HG02623 (cell line): ENCODE measurements at regions not wholly inside any gene's neighbourhood (a gene's known extent, or its start where the extent isn't known, plus 50 kb on each side); places are given as distances from the start of the nearest gene placed in this dataset.

Experiments
- ATAC-seq: cut with Tn5 transposase; IDR thresholded peaks from one replicate; pipeline ENCODE4 v1.9.1; 2021; ENCODE audit warnings: moderate library complexity; ENCODE audit not compliant: unreplicated experiment

DNA sequence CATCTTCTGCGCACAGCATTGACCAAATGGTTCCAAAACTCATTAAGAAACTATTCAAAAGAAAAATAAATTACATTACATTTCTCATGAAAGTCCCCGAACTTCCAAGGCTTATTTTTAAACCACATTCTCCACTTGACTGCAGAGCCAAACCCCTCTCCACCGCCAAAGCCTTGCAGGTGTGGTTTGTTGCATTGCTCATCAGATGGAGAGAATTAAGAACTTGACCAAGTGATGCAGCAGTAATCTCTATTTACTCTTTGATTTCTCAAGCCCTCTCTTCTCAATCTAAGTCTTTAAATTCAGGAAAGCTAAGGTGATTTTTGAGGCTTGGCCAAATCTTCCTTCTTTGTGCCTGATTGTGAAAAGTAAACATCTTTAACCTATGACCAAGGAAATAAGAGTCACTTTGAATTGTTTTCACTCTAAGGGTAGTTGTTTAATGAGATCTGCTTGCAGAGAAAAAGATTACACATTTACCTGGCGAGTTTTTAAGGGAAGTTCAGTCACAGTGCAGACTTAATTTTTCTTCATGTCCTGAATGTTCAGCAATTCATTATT, 290.5 kb upstream of the ITGA1 start:
- no peak for ATAC-seq

DNA sequence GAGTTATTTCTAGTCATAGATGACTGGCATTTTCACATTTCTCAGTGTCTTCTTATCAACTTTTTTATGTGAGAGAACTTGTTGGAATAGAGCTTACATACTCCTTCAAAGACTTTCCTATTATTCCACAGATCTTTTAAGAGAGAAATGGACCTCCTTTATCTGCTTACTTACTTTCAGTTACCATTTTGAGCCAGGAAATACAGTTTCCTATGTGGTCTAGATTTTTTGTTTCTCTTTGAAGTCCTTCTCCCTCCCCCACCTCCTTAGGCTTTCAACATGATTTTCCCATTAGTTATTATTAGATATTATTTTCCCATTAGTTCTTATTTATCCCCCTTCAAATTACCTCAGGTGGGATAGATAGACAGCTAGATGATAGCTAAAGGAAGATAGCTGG, 289.1 kb upstream of the ITGA1 start:
- no peak for ATAC-seq

DNA sequence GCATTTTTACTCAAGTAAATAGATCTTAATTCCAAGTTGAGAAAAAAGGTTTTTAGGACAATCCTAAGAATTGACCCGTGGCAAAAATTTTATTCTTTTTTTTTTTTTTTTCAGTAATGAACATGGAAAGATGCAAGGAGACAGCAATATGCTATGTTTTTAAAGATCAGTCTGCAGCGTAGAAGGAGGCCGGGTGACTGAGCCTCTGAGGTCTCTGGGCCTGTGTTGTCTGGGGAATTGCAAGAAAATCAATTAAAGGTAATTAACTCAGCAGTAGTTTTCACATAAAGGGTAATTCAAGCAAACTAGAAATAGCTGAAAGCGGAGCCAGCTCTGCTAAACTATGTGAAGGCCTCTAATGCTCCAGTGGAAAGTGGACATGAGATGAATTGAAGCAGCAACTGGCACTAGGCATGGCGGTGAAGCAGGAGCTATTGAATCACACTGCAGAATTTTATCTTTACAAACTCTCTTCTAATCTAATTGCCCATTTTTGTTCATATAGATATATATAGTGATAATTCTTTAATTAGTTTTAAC, 285.2 kb upstream of the ITGA1 start:
- no peak for ATAC-seq

DNA sequence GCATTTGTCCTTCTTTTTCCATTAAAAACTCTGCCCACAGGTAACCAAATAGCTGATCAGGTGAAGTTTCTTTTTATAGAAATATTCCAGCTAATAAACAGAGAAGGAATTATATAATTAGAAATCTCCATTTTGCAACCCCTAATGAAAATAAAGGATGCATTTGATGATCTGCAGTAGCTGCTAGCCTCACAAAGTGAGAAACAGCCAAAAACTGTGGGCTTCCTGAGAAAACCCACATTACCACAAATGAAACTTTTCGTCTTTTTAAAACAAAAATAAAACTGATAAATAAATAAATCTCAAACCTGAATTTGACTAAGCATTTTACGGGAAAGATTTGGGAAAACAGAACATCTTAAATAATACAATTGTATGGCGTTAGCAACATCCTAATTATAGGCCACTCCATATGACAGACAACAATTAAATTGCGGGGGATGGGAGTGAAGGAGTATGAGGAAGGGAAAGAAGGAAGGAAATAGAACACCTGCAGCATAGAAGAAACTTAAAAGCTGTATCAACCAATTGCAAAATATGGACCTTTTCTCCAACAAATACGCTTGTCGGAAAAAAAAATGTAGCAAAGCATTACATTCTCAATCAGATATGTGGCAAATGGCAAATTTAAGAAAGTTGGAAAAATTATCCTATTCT, 283.0 kb upstream of the ITGA1 start:
- ATAC-seq, result no peak

DNA sequence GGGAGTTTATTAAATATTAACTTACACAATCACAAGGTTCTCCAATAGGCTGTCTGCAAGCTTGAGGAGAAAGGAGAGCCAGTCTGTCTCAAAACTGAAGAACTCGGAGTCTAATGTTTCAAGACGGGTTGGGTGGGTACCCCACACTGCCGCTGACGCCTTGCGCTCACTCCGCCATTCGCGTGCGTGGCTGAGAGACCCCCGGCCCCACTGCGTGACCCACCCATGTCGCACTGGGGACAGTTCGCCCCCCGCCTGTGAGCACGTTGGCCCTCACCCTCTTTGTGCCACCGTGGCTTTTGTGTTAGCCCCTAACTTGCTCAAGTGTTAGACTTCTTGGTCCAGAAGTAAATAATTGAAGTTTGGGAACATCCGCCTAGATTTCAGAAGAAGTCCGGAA, 270.0 kb upstream of the ITGA1 start:
- no peak for ATAC-seq

DNA sequence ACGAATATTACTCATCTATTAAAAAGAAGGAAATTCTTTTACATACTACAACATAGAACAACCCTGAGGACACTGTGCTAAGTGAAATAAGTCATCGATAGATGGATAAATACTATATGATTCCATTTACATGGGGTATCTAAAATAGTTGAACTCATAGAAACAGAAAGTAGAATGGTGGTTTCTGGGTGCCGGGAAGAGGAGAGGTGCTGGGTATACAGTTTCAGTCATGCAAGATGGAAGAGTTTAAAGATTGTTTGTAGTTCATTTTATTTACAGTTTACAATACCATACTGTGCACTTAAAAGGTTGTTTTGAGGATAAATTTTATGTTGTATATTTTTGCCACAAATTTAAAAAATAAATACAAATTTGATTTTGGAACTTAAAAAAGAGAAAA, 267.5 kb upstream of the ITGA1 start:
- ATAC-seq, result no peak

DNA sequence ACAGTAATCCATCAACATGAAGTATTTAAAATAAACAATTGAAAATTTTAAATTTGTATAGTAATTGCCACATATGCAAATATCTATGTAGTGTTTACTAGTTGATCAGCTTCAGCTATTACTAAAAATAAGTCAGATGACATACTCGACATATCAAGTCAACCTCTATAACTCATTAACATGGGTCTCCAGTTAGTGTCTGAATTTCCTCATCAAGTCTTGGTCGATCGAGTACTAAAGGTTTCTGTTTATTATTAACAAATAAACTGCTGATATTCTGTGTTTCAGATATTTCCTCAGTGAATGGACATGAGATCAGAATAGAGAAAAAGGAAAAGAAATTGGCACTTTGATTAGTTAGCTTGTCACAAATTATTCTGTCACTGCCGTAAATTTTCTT, 266.5 kb upstream of the ITGA1 start:
- no peak for ATAC-seq

DNA sequence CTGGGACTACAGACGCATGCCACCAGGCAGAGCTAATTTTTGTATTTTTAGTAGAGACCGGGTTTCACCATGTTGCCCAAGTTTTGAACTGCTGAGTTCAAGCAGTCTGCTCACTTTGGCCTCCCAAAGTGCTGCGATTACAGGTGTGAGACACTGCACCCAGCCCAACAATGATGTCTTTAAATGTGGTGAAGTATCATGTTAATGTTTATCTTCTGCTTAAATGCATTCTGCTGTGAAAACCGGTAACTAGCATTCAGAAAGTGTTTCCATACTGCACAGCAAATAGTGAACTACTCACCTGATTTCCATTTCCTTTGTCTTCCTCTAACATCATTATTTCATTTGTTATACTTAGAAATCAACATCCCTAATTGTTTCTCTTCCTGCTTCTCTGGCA, 264.0 kb upstream of the ITGA1 start:
- no peak for ATAC-seq

DNA sequence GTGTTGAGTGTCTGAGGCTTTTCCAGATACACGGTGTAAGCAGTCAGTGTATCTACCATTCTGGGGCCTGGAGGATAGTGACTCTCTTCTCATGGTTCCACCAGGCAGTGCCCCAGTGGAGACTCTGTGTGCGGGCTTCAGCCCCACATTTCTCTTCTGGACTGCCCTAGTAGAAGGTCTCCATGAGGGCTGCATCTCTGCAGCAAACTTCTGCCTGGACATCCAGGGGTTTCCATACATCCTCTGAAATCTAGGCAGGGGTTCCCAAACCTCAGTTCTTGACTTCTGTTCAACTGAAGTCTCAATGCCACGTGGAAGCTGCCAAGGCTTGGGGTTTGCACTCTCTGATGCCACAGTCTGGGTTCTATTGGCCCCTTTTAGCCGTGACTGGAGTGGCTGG, 256.6 kb upstream of the ITGA1 start:
- no peak for ATAC-seq

DNA sequence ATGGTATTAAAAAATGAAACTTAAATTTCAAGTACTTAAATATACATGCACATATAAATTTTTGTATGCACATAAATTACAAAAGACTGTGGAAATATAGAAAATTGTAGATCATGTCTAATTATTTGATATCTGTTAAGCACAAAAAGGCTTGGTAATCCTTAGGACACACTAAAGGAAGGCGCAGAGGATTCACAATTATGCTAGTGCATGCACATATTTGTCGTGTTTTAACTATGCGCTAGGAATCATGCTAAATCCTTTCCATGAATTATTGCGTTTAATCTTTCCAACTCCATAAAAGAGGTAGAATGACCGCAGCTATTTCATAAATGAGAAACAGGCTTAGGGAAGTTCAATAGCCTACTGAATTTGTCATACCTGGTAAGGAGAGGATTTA, 244.1 kb upstream of the ITGA1 start:
- ATAC-seq, result no peak

DNA sequence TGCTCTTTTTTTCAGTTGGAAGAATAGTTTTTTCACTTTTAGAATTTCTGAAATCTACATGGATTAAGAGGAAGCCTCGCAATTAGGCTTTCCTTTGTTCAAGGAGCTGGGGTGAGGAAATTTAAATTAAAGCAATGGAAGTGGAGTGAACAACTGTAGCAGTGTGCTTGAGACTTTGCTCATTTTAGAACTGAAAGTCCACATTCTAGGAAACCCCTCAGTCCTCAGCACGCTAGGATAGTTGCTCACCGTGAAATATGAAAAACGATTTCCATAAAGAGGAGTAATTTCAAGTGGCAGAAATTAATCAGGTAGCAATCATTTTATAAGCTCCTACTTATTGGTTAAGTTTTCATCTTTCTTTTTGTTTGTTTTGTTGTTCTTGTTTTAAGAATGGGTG, 243.0 kb upstream of the ITGA1 start:
- ATAC-seq, result no peak

DNA sequence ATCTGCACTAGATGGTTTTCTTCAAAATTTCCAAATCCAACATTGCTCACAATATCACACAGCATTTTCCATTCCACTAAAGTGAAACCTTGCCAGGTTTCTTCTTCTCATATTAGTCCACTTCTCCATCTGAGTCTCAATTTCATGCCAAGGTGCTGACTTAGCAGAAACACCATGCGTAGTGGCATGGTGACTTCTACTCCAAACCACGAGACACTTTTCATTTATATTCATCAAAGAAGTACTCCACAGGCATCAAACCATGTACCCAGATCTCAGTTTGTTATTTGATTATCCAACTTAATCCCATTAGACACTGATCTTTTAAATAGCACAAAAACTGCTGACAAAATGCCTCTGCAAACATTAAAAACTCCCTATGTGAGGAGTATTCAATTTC, 233.4 kb upstream of the ITGA1 start:
- no peak for ATAC-seq

DNA sequence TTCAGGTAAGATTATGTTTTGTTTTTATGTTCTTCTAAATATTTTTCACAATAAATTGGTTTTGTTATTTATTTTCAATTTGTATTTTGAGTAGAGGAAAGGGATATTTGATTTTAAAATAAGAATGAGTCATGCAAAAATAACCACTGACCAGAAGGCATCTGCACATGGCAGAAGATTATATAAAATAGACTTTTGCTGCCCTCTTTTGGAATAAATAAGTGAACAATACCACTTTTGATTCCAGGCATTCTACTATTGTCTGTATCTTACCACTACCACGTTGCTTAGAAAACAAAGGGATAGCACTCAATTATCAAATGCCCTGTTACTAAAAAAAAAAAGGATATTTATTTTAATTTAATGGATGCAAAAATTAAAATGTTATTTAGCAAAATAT, 227.3 kb upstream of the ITGA1 start:
- ATAC-seq, result no peak

DNA sequence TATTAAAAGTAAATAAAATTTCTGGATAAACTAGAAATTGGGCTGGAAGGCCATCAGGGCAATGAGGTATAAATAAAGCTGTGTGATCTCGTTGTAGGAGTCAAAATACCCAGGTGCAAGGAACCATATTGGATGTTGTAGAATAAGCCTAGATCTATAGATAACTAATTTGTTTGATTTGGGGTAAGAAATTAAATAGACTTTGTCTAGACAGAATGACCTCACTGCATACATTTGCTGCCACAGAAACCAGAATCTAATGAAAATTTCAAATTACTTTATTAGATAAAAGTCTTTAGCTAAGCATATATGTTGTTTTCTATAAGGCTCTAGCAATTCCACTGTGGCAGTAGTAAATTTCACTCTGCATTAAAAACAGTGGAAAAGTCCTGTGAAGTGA, 225.2 kb upstream of the ITGA1 start:
- ATAC-seq, result no peak

DNA sequence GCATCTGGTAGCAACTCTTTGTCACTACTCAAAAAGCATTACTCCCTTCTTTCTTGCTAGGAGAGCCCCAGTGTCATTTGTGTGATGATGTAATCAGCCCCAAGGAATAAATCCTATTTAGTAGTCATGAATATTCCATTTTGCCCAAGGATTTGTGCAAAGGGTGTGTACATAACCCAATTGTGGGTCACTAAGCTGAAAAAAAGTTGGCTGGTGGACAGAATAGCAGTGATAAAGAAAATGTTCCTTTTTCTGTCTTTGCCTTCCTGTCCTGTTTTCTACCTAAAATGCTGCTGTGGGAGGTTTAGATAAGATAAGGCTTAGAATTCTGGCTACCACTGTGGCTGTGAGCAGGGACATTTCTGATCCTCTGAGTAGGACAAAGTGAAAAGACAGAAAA, 223.1 kb upstream of the ITGA1 start:
- no peak for ATAC-seq

DNA sequence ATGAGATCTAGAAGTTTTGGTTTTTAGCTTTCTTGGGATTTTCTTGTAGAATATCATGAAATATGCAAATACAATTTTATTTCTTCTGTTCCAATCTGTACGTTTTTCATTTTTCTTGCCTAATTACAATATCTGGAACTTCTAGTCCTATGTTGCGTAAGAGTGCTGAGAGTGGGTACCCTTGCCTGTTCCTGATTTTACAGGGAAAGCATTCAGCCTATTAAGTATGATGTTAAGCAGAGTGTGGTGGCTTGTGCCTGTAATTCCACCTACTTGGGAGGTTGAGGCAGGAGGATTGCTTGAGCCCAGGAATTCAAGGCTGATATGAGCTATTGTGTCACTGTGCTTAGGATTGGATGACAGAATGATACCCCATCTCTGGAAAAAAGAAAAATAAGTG, 210.2 kb upstream of the ITGA1 start:
- no peak for ATAC-seq

DNA sequence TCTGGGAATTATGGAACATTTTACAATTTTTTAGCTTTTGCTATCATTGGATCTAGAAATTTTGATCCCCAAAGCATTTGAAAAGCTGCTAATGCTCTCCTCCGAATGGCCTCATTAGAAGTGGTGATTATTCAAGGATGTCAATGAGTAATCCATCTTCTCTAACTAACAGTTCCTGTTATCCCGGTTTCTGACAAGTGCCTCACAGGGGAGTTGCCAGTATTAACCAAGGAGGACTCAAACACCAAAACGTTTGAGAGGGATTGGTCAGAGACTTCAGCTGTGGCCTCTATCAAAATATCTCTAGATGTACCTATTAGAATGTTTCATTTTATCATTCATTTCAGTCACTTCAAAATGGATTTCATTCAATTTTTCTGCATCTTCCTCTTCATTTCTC, 208.3 kb upstream of the ITGA1 start:
- no peak for ATAC-seq

DNA sequence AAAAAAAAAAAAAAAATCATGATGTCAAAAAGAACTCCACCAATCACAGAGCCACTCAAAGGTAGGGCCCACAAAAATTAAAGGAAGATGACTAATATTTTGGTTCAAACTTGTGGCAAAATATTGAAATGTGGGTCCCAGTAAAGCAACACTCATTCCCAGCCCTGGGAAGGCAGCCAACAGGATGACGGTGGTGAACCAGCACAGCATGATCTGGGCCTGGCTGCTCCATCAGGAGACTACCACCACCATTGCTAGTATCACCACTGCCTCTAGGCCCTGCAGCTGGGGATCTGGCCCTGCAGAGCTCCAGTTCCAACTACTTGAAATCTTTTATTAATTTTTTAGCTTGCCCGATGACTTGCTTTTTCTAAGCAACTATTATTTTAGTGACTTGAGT, 206.8 kb upstream of the ITGA1 start:
- ATAC-seq, result no peak

DNA sequence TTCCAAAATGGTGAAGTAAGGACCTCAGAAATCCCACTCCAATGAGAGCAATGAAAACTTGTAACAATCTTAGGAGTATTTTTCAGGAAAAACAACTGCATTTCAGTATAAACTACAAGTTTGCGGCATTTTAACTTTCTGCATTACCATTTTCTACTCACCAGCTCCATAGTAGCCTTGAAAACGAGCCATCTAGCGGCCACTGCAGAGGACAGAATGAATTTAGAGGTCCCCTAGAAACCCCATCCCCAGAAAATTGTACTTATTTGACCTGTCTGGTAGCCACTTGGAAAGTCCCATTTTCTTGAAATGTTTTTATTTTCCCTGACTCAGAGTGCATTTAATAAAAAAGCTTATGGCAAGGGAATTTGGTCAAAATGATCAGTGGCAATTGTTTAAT, 205.4 kb upstream of the ITGA1 start:
- no peak for ATAC-seq

DNA sequence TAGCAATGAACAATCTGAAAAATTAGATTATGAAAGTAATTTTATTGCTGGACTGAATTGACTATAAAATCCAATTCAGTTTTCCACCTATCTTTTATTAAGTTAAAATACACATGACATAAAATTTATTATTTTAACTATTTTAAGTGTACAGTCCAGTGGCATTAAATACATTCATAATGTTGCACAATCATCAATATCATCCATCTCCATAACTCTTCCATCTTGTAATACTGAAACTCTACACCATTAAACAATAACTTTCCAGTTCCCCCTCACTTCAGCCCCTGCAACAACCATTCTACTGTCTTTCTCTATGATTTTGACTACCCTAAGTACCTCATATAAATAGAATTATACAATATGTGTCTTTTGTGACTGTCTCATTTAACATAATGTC, 200.6 kb upstream of the ITGA1 start:
- no peak for ATAC-seq

DNA sequence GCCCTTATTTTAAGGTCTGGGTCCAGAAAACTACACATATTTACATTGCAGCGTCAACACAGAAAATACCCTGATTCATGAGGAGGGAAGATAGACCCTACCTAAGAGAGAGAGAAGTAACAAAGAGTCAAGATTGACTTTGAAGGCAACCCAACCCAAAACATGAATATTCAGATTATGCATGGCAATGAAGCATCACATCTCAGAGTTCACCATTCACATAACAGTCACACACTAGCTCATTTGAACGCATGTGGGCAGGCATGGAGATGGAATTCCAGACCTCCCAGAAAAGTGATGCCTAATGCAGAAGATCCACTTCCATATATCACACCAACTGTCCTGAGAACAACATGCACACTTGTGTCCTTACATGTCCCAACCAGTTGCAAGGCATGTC, 190.1 kb upstream of the ITGA1 start:
- ATAC-seq, result no peak

DNA sequence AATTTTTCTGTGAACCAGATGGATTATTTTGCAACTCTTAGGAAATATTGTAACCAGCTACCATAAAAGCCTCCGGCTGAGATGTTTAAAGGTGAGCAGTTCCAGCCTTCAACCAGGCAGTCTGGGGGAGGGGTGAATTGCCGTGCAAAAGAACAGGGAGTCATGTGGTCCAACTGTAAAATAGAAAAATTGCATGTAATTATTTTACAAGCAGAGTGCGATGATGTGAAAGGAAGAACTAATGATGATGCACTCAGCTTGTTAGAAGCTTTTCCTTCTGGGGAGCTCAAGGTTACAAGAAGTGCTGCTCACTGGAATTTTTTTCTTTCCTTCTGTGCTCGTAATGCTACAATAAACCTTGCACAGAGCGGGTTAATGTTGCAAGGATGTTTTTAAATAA, 188.7 kb upstream of the ITGA1 start:
- ATAC-seq, result no peak
